ENCODE measurements at regions not wholly inside any gene's neighbourhood (a gene's known extent, or its start where the extent isn't known, plus 50 kb on each side); places are given as distances from the start of the nearest gene placed in this dataset.

DNA sequence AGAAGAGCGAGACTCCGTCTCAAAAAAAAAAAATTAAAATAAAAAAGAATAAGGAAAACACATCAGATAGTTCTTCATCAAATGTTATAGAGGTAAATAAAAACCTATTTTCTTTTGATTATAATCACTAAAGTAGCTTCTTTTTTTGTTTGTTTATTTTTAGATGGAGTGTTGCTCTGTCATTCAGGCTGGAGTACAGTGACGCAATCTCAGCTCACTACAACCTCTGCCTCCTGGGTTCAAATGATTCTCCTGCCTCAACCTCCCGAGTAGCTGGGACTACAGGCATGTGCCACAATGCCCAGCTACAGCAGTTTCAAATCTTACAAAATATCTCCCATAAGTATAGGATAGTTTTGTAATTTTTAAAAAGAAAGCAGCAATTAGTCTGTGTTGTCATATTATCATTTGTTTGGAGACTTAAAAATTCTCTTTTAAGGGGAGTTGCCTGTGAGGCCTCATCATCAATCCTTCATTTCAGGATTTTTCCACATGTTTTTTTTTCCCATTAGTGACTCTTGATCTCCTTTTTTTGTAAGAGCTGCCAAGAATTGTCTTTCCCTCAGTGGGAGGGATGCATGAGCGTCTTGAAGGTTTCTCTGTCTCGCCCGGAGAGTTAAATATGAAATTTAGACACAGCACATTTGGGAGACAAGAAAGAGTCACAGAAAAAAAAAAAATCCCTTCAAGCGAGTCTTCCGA, 275.9 kb downstream of the CDCA7 start:
- TF ChIP-seq, protein P1, sequence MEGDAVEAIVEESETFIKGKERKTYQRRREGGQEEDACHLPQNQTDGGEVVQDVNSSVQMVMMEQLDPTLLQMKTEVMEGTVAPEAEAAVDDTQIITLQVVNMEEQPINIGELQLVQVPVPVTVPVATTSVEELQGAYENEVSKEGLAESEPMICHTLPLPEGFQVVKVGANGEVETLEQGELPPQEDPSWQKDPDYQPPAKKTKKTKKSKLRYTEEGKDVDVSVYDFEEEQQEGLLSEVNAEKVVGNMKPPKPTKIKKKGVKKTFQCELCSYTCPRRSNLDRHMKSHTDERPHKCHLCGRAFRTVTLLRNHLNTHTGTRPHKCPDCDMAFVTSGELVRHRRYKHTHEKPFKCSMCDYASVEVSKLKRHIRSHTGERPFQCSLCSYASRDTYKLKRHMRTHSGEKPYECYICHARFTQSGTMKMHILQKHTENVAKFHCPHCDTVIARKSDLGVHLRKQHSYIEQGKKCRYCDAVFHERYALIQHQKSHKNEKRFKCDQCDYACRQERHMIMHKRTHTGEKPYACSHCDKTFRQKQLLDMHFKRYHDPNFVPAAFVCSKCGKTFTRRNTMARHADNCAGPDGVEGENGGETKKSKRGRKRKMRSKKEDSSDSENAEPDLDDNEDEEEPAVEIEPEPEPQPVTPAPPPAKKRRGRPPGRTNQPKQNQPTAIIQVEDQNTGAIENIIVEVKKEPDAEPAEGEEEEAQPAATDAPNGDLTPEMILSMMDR (CRISPR knock-in tag; IDR thresholded peaks at IDR 0.05) = no peak
- TF ChIP-seq, protein P2, sequence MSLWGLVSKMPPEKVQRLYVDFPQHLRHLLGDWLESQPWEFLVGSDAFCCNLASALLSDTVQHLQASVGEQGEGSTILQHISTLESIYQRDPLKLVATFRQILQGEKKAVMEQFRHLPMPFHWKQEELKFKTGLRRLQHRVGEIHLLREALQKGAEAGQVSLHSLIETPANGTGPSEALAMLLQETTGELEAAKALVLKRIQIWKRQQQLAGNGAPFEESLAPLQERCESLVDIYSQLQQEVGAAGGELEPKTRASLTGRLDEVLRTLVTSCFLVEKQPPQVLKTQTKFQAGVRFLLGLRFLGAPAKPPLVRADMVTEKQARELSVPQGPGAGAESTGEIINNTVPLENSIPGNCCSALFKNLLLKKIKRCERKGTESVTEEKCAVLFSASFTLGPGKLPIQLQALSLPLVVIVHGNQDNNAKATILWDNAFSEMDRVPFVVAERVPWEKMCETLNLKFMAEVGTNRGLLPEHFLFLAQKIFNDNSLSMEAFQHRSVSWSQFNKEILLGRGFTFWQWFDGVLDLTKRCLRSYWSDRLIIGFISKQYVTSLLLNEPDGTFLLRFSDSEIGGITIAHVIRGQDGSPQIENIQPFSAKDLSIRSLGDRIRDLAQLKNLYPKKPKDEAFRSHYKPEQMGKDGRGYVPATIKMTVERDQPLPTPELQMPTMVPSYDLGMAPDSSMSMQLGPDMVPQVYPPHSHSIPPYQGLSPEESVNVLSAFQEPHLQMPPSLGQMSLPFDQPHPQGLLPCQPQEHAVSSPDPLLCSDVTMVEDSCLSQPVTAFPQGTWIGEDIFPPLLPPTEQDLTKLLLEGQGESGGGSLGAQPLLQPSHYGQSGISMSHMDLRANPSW (CRISPR knock-in tag; IDR thresholded peaks at IDR 0.05; ENCODE audit: borderline replicate concordance) = no peak
- no peak for TF ChIP-seq EZH2 (conservative IDR thresholded peaks at IDR 0.05; ENCODE audit: low read depth, low read length)

Data from HepG2 (cell line).